Vagina (tissue), 2 donors: ENCODE measurements at regions not wholly inside any gene's neighbourhood (a gene's known extent, or its start where the extent isn't known, plus 50 kb on each side); places are given as distances from the start of the nearest gene placed in this dataset.

Source experiments
- POLR2A ChIP-seq, 2 donors: fragments of 450-650 bp; IDR thresholded peaks; one replicate each; pipeline ENCODE4 v1.6.1; 2017; ENCODE audit warnings: antibody characterized with exemption in 2 of 2, mild to moderate bottlenecking in 2 of 2, moderate library complexity in 2 of 2
- POLR2AphosphoS5 ChIP-seq, 2 donors: sonication (generic); formaldehyde crosslinking; IDR thresholded peaks; one replicate each; pipeline ENCODE4 v1.9.0; 2017; ENCODE audit warnings: antibody characterized with exemption in 2 of 2, mild to moderate bottlenecking in 2 of 2, low read depth in 1 of 2; ENCODE audit not compliant: insufficient read depth in 1 of 2
- TF ChIP-seq, protein P1 (sequence below), 3 experiments: fragments of 450-650 bp in 2 of 3; fragments of 200-600 bp in 1 of 3; sonication (generic) in 1 of 3; IDR thresholded peaks; one replicate each; pipeline ENCODE4 v1.5.1; 2017 to 2019; ENCODE audit warnings: antibody characterized with exemption in 3 of 3, mild to moderate bottlenecking in 2 of 3, moderate library complexity in 2 of 3

DNA sequence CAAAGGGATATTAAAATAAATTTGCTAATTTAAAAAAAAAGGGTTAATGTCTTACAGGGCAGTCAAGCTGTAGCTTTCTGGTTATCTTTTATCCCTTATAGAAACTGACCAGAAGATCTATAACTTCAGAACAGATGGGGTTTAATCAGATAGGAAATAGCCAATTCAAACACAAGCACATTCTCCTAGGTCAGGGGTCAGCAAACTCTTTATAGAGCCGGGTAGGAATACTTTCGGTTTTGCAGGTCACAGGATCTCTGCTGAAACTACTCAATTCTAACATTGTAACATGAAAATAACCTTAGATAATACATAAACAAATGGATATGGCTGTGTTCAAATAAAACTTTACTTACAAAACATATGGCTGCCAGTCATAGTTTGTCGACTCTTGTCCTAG is 479.8 kb downstream of the ADRA2A start:
- TF ChIP-seq, protein P1, sequence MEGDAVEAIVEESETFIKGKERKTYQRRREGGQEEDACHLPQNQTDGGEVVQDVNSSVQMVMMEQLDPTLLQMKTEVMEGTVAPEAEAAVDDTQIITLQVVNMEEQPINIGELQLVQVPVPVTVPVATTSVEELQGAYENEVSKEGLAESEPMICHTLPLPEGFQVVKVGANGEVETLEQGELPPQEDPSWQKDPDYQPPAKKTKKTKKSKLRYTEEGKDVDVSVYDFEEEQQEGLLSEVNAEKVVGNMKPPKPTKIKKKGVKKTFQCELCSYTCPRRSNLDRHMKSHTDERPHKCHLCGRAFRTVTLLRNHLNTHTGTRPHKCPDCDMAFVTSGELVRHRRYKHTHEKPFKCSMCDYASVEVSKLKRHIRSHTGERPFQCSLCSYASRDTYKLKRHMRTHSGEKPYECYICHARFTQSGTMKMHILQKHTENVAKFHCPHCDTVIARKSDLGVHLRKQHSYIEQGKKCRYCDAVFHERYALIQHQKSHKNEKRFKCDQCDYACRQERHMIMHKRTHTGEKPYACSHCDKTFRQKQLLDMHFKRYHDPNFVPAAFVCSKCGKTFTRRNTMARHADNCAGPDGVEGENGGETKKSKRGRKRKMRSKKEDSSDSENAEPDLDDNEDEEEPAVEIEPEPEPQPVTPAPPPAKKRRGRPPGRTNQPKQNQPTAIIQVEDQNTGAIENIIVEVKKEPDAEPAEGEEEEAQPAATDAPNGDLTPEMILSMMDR (IDR thresholded peaks at IDR 0.05), result no peak
- TF ChIP-seq POLR2AphosphoS5 (IDR thresholded peaks at IDR 0.05; ENCODE audit: insufficient read depth in 1 of 2, low read depth in 1 of 2) (no peak), POLR2A (IDR thresholded peaks at IDR 0.05) (no peak)
